ENCODE measurements at regions not wholly inside any gene's neighbourhood (a gene's known extent, or its start where the extent isn't known, plus 50 kb on each side); places are given as distances from the start of the nearest gene placed in this dataset.

DNA sequence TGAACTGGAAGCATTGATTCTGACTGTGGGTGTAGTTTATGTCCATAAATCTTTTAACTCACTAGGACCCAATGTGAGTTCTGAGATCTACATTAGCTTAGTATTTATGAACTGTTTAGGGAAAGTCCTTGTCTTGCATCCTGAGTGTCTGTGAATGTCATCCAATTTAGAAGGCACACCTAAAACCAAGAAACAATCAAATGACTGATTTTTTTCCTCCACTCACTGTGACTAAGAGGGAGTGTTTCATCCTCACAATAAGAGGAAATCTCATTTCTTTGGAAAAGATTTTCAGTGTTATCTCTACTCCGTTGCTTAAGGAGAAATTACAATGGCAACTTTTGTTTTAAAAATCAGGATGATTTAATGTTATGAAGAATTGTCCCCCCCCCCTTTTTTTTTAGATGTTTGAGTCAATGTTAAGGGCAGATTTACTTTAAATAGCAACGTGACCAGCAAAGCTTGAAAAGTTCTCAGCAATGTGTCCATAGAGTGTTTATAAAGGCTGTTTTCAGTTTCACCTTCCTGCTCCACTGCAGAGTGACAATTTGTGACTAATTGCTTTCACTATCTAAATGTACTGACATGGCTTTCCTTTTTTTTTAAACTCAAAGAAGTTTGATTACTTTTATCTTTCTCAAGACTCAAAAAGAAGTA, 173.0 kb downstream of the SPCS3 start:
- H3K4me1 ChIP-seq = no peaks in the 10 kb centered on the region
- no peaks in the 10 kb centered on the region for H3K36me3 ChIP-seq
- H3K27me3 ChIP-seq = no peaks in the 10 kb centered on the region
- H3K9me3 ChIP-seq = no peaks in the 10 kb centered on the region
- no peak overlapping the region for H3K4me3 ChIP-seq
- DNase-seq = no peak
- TF ChIP-seq, protein P1, sequence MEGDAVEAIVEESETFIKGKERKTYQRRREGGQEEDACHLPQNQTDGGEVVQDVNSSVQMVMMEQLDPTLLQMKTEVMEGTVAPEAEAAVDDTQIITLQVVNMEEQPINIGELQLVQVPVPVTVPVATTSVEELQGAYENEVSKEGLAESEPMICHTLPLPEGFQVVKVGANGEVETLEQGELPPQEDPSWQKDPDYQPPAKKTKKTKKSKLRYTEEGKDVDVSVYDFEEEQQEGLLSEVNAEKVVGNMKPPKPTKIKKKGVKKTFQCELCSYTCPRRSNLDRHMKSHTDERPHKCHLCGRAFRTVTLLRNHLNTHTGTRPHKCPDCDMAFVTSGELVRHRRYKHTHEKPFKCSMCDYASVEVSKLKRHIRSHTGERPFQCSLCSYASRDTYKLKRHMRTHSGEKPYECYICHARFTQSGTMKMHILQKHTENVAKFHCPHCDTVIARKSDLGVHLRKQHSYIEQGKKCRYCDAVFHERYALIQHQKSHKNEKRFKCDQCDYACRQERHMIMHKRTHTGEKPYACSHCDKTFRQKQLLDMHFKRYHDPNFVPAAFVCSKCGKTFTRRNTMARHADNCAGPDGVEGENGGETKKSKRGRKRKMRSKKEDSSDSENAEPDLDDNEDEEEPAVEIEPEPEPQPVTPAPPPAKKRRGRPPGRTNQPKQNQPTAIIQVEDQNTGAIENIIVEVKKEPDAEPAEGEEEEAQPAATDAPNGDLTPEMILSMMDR (IDR thresholded peaks at IDR 0.05) = no peak
- ATAC-seq = no peak
- H3K27ac ChIP-seq = no peak overlapping the region
- intact Hi-C loops (cut with DNase I) = no loop called here

DNA sequence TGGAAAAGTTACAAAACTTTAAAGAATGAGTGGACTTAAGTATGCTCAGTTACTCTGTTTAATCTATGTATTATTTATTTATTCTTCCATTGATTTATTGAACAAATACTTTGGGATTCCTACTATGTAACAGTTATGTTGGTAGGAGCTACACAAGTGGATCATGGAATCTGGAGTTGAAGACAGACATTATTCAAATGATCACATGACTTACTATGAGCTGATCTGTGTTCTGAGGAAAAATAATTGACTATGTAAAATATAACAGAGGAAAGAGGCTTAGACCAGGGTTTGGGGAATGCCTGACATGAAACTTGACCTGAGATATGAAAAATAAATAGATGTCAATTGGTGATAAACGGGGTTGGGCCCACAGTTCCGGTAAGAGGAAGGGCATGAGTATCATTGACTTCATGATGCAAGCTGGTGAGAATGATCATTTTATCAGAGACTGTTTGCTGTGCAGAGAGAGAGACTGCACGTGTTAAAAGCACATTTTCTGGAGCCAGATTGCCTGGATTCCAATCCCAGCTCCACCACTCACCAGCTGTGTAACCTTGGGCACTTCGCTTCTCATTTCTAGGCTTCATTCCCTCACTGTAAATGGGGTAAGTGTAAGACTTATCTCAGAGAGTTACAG, 179.0 kb downstream of the SPCS3 start:
- Histone ChIP-seq H3K36me3 (no peaks in the 10 kb centered on the region), H3K9me3 (no peaks in the 10 kb centered on the region), H3K27me3 (no peaks in the 10 kb centered on the region), H3K4me3 (no peak overlapping the region), H3K27ac (no peak overlapping the region), H3K4me1 (no peaks in the 10 kb centered on the region)
- ATAC-seq = peak; percentile 33
- DNase-seq = no peak
- TF ChIP-seq, protein P1 (IDR thresholded peaks at IDR 0.05) = no peak
- intact Hi-C loops (cut with DNase I) = no loop called here

DNA sequence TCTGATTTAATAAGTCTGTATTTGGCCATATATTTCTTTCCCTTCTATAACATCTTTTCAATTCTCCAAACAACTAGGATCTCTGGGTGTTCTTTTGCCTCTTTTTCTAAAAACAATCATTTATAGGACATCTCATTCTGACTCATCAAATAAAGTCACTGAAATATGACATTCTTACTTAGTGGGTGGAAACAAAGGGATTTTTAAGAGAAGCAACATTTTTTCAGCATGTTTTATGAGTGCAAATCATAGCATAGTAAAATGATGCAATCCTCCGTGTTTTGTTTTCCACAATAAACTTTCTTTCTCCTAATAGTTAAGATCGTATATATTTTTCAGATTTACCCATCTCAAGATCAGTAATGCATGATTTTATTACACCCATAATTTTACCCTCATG, 179.8 kb downstream of the SPCS3 start:
- Histone ChIP-seq H3K27ac (no peak overlapping the region), H3K4me1 (no peaks in the 10 kb centered on the region), H3K27me3 (no peaks in the 10 kb centered on the region), H3K4me3 (no peak overlapping the region), H3K36me3 (no peaks in the 10 kb centered on the region), H3K9me3 (no peaks in the 10 kb centered on the region)
- DNase-seq (no peak), ATAC-seq (no peak)
- TF ChIP-seq, protein P1 (IDR thresholded peaks at IDR 0.05) = no peak
- intact Hi-C loops (cut with DNase I) = no loop called here

DNA sequence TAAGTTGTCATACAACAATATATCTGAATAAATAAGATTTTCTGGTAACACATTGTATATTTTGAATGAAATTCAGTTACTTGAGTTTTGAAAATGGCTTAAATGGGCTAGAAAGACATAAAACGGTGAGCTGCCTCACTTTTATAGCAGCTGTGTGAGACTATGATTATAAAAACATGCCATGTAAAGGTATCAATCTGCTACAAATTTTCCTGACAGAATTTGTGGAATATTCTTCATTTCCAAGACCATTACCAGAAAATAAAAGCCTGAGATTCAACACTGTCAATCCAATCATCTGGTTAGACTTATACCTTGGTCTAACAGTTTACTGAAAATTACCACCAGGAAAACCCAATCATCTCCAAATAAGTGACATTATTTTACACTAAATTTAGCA, 181.1 kb downstream of the SPCS3 start:
- DNase-seq (no peak), ATAC-seq (no peak)
- no peak overlapping the region for H3K27ac ChIP-seq
- H3K4me3 ChIP-seq = no peak overlapping the region
- no peaks in the 10 kb centered on the region for H3K27me3 ChIP-seq
- H3K4me1 ChIP-seq = no peaks in the 10 kb centered on the region
- TF ChIP-seq, protein P1 (IDR thresholded peaks at IDR 0.05) = no peak
- intact Hi-C loops (cut with DNase I) = no loop called here
- no peaks in the 10 kb centered on the region for H3K36me3 ChIP-seq
- no peaks in the 10 kb centered on the region for H3K9me3 ChIP-seq

DNA sequence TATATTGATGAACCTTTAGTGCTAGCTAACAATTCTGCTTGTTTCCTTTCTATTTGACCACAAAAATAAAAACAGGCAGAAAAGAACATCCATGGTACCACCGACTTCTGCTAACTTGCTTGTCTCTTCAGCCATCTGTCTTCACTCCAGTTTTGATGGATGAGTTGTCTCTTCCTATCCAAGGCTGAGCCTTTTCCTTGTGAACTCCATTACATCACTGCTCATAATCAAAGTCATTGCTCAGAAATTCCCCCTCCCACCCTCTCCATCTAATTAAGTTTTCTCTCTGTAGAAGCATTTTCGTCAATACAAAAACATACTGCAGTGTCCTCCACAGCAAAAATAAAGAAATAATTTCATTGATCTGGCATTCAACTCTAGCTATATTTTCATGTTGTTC, 184.4 kb downstream of the SPCS3 start:
- intact Hi-C loops (cut with DNase I) = no loop called here
- TF ChIP-seq, protein P1 (IDR thresholded peaks at IDR 0.05) = no peak
- H3K9me3 ChIP-seq = no peaks in the 10 kb centered on the region
- ATAC-seq (no peak), DNase-seq (no peak)
- no peak overlapping the region for H3K27ac ChIP-seq
- no peaks in the 10 kb centered on the region for H3K27me3 ChIP-seq
- no peak overlapping the region for H3K4me3 ChIP-seq
- no peaks in the 10 kb centered on the region for H3K4me1 ChIP-seq
- H3K36me3 ChIP-seq = no peaks in the 10 kb centered on the region
